ENCODE measurements at regions not wholly inside any gene's neighbourhood (a gene's known extent, or its start where the extent isn't known, plus 50 kb on each side); places are given as distances from the start of the nearest gene placed in this dataset.
"Not testable (repeated sequence)": the region's sequence is repeated elsewhere in the genome, so short reads cannot be mapped to it uniquely, and the experiment has no call there.

GRCh38 chr4:179048839-179049453, 1606.7 kb upstream of the AGA start:
- no peak for DNase-seq

- DNase-seq, result no peak
Measured at GRCh38 chr4:179051206-179051605, 1609.0 kb upstream of the AGA start.

GRCh38 chr4:179059396-179059795, 1617.2 kb upstream of the AGA start:
- DNase-seq, result no peak

GRCh38 chr4:179066254-179066653, 1624.0 kb upstream of the AGA start:
- DNase-seq, result not testable (repeated sequence)

GRCh38 chr4:179071131-179071530, 1628.9 kb upstream of the AGA start:
- no peak for DNase-seq

GRCh38 chr4:179076865-179077264, 1634.6 kb upstream of the AGA start:
- no peak for DNase-seq

GRCh38 chr4:179095585-179096221, 1653.5 kb upstream of the AGA start:
- no peak for DNase-seq

- no peak for DNase-seq
Measured at GRCh38 chr4:179097741-179098140, 1655.5 kb upstream of the AGA start.

- no peak for DNase-seq
Measured at GRCh38 chr4:179110356-179110755, 1668.1 kb upstream of the AGA start.

- no peak for DNase-seq
Measured at GRCh38 chr4:179110816-179111215, 1668.6 kb upstream of the AGA start.

GRCh38 chr4:179112441-179113170, 1670.4 kb upstream of the AGA start:
- no peak for DNase-seq

GRCh38 chr4:179114615-179115014, 1672.4 kb upstream of the AGA start:
- no peak for DNase-seq

- no peak for DNase-seq
Measured at GRCh38 chr4:179116011-179116410, 1673.8 kb upstream of the AGA start.

GRCh38 chr4:179116581-179116980, 1674.3 kb upstream of the AGA start:
- DNase-seq, result no peak

GRCh38 chr4:179123084-179123483, 1680.8 kb upstream of the AGA start:
- DNase-seq, result no peak

GRCh38 chr4:179124419-179124818, 1682.2 kb upstream of the AGA start:
- no peak for DNase-seq

GRCh38 chr4:179124957-179125356, 1682.7 kb upstream of the AGA start:
- DNase-seq, result no peak

- no peak for DNase-seq
Measured at GRCh38 chr4:179125870-179126269, 1683.6 kb upstream of the AGA start.

- no peak for DNase-seq
Measured at GRCh38 chr4:179128299-179128698, 1686.1 kb upstream of the AGA start.

GRCh38 chr4:179130122-179130714, 1688.0 kb upstream of the AGA start:
- DNase-seq, result no peak

GRCh38 chr4:179145746-179146525, 1703.7 kb upstream of the AGA start:
- no peak for DNase-seq

GRCh38 chr4:179151770-179152169, 1709.5 kb upstream of the AGA start:
- no peak for DNase-seq

- no peak for DNase-seq
Measured at GRCh38 chr4:179163147-179163546, 1720.9 kb upstream of the AGA start.

Measured in stimulated activated CD4-positive, alpha-beta T cell treated with anti-CD3 and anti-CD28 coated beads, Interleukin-12 subunit alpha, Interleukin-12 subunit beta, amount 100 ng/mL, for 4 hours (primary cell).